ENCODE measurements at regions not wholly inside any gene's neighbourhood (a gene's known extent, or its start where the extent isn't known, plus 50 kb on each side); places are given as distances from the start of the nearest gene placed in this dataset.

DNA sequence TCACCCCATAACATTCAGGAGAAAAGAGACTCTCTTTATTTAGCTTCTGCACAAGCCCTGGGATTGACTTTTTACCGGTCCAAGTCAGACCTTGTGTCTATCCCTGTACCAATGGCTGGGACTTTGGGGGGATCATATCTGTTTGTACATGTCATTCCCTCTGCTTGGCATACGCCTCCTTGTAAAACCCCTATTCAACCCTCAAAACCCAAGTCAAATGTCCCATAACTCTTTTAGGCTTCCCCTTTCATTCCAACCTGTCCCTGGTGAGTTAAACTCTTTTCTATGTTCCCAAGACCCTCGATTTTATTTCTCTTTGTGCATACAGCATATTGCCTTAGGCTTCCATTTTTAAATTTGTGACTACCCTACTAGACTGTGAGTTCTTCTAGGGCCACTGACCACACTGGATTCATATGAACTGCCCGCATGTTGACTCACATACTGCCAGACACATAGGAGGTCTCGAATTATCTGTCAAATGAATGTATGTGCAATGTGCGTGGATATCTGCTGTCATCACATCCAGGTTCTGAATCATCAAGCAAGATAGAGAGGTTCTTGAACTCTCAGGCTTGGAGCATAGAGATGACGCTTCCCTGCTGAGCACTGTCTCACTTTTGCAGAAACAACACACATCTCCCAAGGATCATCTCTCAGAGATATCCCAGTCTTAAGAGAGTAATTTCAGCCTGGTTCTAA is 548.6 kb upstream of the TBX3 start:
- intact Hi-C loops (cut with micrococcal nuclease) (no loop called here), dilution Hi-C loops (cut with MboI; ENCODE audit: extremely low pct_ligation_motif_present, low sequenced_read_pairs) (no loop called here)
- no peaks in the 10 kb centered on the region for H3K36me3 ChIP-seq (ENCODE audit: control insufficient read depth in 2 of 2, extremely low read depth in 1 of 2, insufficient read depth in 2 of 2, low read length in 2 of 2)
- no peak overlapping the region for H3K27ac ChIP-seq (ENCODE audit: insufficient read depth, low read depth, low read length)
- no peaks in the 10 kb centered on the region for H3K4me1 ChIP-seq (ENCODE audit: control insufficient read depth, extremely low read depth, insufficient read depth, low read length)
- no peaks in the 10 kb centered on the region for H3K79me2 ChIP-seq (ENCODE audit: control insufficient read depth, insufficient read depth, low read length)
- POLR2A ChIA-PET: no interaction called here
- no peak overlapping the region for H3K4me3 ChIP-seq (replicated peaks in 1 of 3; ENCODE audit: insufficient read depth in 1 of 3, low read depth in 1 of 3, low read length in 3 of 3)
- no peak for DNase-seq (ENCODE audit: low read depth, low spot score)
- FAIRE-seq: no peak
- peaks cover 8% of the 10 kb centered on the region for H3K9me3 ChIP-seq (replicated peaks; ENCODE audit: control insufficient read depth, insufficient read depth, low read length)
- no peak overlapping the region for H3K9ac ChIP-seq (replicated peaks; ENCODE audit: extremely low read depth, insufficient read depth, low read length)
- H4K20me1 ChIP-seq (replicated peaks; ENCODE audit: control insufficient read depth, extremely low read depth, insufficient read depth, low read length): no peaks in the 10 kb centered on the region
- no peaks in the 10 kb centered on the region for H3K9me1 ChIP-seq (replicated peaks; ENCODE audit: control insufficient read depth, extremely low read depth, insufficient read depth, low read length)
- TF ChIP-seq JUN (IDR thresholded peaks at IDR 0.05; ENCODE audit: borderline replicate concordance, insufficient read depth, insufficient read length, low read depth) (no peak), FOS (IDR thresholded peaks at IDR 0.05; ENCODE audit: borderline replicate concordance, insufficient read depth, low read length) (no peak)
- H3K4me2 ChIP-seq (ENCODE audit: insufficient read depth, low read length): no peak overlapping the region
- CTCF ChIA-PET: no interaction called here
- no peak overlapping the region for H2AFZ ChIP-seq (ENCODE audit: low read depth, low read length)
- no peaks in the 10 kb centered on the region for H3K27me3 ChIP-seq (ENCODE audit: control insufficient read depth in 2 of 2, insufficient read depth in 2 of 2, low read length in 2 of 2)
- BruUV-seq (replicated peaks): no TSS peak

- Histone ChIP-seq H3K79me2 (ENCODE audit: control insufficient read depth, insufficient read depth, low read length) (no peaks in the 10 kb centered on the region), H3K9me3 (replicated peaks; ENCODE audit: control insufficient read depth, insufficient read depth, low read length) (peaks cover 8% of the 10 kb centered on the region), H3K9me1 (replicated peaks; ENCODE audit: control insufficient read depth, extremely low read depth, insufficient read depth, low read length) (no peaks in the 10 kb centered on the region), H2AFZ (ENCODE audit: low read depth, low read length) (no peak overlapping the region), H3K27me3 (ENCODE audit: control insufficient read depth in 2 of 2, insufficient read depth in 2 of 2, low read length in 2 of 2) (no peaks in the 10 kb centered on the region), H3K36me3 (ENCODE audit: control insufficient read depth in 2 of 2, extremely low read depth in 1 of 2, insufficient read depth in 2 of 2, low read length in 2 of 2) (no peaks in the 10 kb centered on the region), H3K4me2 (ENCODE audit: insufficient read depth, low read length) (no peak overlapping the region), H4K20me1 (replicated peaks; ENCODE audit: control insufficient read depth, extremely low read depth, insufficient read depth, low read length) (no peaks in the 10 kb centered on the region), H3K4me3 (replicated peaks in 1 of 3; ENCODE audit: insufficient read depth in 1 of 3, low read depth in 1 of 3, low read length in 3 of 3) (no peak overlapping the region), H3K9ac (replicated peaks; ENCODE audit: extremely low read depth, insufficient read depth, low read length) (no peak overlapping the region), H3K4me1 (ENCODE audit: control insufficient read depth, extremely low read depth, insufficient read depth, low read length) (no peaks in the 10 kb centered on the region), H3K27ac (ENCODE audit: insufficient read depth, low read depth, low read length) (no peak overlapping the region)
- CTCF ChIA-PET: no interaction called here
- intact Hi-C loops (cut with micrococcal nuclease) (no loop called here), dilution Hi-C loops (cut with MboI; ENCODE audit: extremely low pct_ligation_motif_present, low sequenced_read_pairs) (no loop called here)
- no TSS peak for BruUV-seq (replicated peaks)
- DNase-seq (ENCODE audit: low read depth, low spot score) (no peak), FAIRE-seq (no peak)
- TF ChIP-seq GATA2 (IDR thresholded peaks at IDR 0.05; ENCODE audit: insufficient read depth, insufficient read length, low read depth, low read length) (no peak), MYC (IDR thresholded peaks at IDR 0.05; ENCODE audit: low read depth, low read length) (no peak), POLR2A (IDR thresholded peaks at IDR 0.05; ENCODE audit: low read depth, low read length) (no peak), JUN (IDR thresholded peaks at IDR 0.05; ENCODE audit: borderline replicate concordance, insufficient read depth, insufficient read length, low read depth) (no peak), FOS (IDR thresholded peaks at IDR 0.05; ENCODE audit: borderline replicate concordance, insufficient read depth, low read length) (no peak), EZH2 (IDR thresholded peaks at IDR 0.05; ENCODE audit: borderline replicate concordance, low read depth, low read length, severe bottlenecking) (no peak), POLR2AphosphoS5 (IDR thresholded peaks at IDR 0.05; ENCODE audit: insufficient read depth, low read depth, low read length) (no peak), MAX (IDR thresholded peaks at IDR 0.05; ENCODE audit: insufficient read depth, insufficient read length) (no peak), CTCF (IDR thresholded peaks at IDR 0.05; ENCODE audit: extremely low read depth in 1 of 2, insufficient read depth in 1 of 2, low read depth in 1 of 2, low read length in 2 of 2) (no peak)
- POLR2A ChIA-PET: no interaction called here
Measured at GRCh38 chr12:115230606-115231005, 546.6 kb upstream of the TBX3 start.

Data from endothelial cell of umbilical vein (primary cell).